Right lobe of liver (tissue), 6 donors: ENCODE measurements at regions not wholly inside any gene's neighbourhood (a gene's known extent, or its start where the extent isn't known, plus 50 kb on each side); places are given as distances from the start of the nearest gene placed in this dataset.

ENCODE experiments used
- ATAC-seq, 4 donors: fragments of 200-7000 bp; cut with Tn5 transposase; one replicate each; pipeline ENCODE4 v1.9.1; 2020; ENCODE audit warnings: mild to moderate bottlenecking in 4 of 4, moderate library complexity in 4 of 4
- DNase-seq, 3 donors: peaks; one replicate each; pipeline ENCODE4 v3.0.0-alpha.2; 2020
- H3K27ac ChIP-seq, 3 donors: fragments of 200-600 bp; one replicate each; pipeline ENCODE4 v1.8.0; 2022
- H3K27me3 ChIP-seq, 2 donors: fragments of 200-600 bp; one replicate each; pipeline ENCODE4 v1.8.0; 2022
- H3K36me3 ChIP-seq, 4 donors: fragments of 200-600 bp; sonication (generic) in 1 of 4; one replicate each; pipeline versions ENCODE4 v1.5.1 to v1.8.0; 2017 to 2022; ENCODE audit warnings: control low read depth in 1 of 4
- H3K4me1 ChIP-seq, 4 donors: fragments of 200-600 bp; sonication (generic) in 1 of 4; one replicate each; pipeline versions ENCODE4 v1.5.1 to v1.8.0; 2017 to 2022; ENCODE audit warnings: control low read depth in 1 of 4
- H3K4me3 ChIP-seq, 3 donors: fragments of 200-600 bp; one replicate each; pipeline ENCODE4 v1.8.0; 2022
- H3K9me3 ChIP-seq, 4 donors: fragments of 200-600 bp; sonication (generic) in 1 of 4; one replicate each; pipeline versions ENCODE4 v1.5.1 to v1.8.0; 2017 to 2022; ENCODE audit warnings: control low read depth in 1 of 4
- CTCF ChIP-seq, 4 donors: fragments of 200-600 bp in 3 of 4; fragments of 450-650 bp in 1 of 4; IDR thresholded peaks; one replicate each; pipeline versions ENCODE4 v1.5.1 to v1.8.0; 2016 to 2022; ENCODE audit warnings: antibody characterized with exemption in 4 of 4, mild to moderate bottlenecking in 2 of 4
- POLR2A ChIP-seq: fragments of 450-650 bp; IDR thresholded peaks from one replicate; pipeline ENCODE4 v1.6.1; 2017; ENCODE audit warnings: antibody characterized with exemption, mild to moderate bottlenecking
- WGBS: methylation state at CpG from one replicate; pipeline ENCODE4 v1.1.6; 2018; ENCODE audit warnings: low coverage, low lambda C conversion rate; ENCODE audit not compliant: insufficient coverage; ENCODE audit errors: missing lambda C conversion rate; 5-methylcytosine and 5-hydroxymethylcytosine counted together
- intact Hi-C, 2 donors: fragments of 100-400 bp; cut with DNase I; formaldehyde crosslinking; loops; one replicate each; pipeline versions ENCODE4 v1.11.2 to v1.14.1; 2022
- donor health status: DM: no; HTN: yes; CAD: no.
- donor health status: DM: no; HTN: no; CAD: no.
- donor health status: DM: no; HTN: no; CAD: no.
- donor health status: DM: no; HTN: yes; CAD: no.
- donor health status: DM: no; HTN: yes; CAD: no.

GRCh38 chr5:82375488-82376244, 97.5 kb upstream of the RPS23 start:
- no peaks in the 10 kb centered on the region for H3K36me3 ChIP-seq
- no peaks in the 10 kb centered on the region for H3K27me3 ChIP-seq
- DNase-seq (no peak), ATAC-seq (peak in 2 of 4 donors; percentile 33 to 42)
- H3K4me1 ChIP-seq = no peaks in the 10 kb centered on the region
- no peaks in the 10 kb centered on the region for H3K9me3 ChIP-seq
- intact Hi-C loops = no loop called here
- TF ChIP-seq POLR2A (no peak), CTCF (IDR thresholded peaks at IDR 0.05) (no peak)
- 69% methylated on average over 3 of the region's 5 CpGs for WGBS
- no peak overlapping the region for H3K4me3 ChIP-seq
- no peak overlapping the region for H3K27ac ChIP-seq

DNA sequence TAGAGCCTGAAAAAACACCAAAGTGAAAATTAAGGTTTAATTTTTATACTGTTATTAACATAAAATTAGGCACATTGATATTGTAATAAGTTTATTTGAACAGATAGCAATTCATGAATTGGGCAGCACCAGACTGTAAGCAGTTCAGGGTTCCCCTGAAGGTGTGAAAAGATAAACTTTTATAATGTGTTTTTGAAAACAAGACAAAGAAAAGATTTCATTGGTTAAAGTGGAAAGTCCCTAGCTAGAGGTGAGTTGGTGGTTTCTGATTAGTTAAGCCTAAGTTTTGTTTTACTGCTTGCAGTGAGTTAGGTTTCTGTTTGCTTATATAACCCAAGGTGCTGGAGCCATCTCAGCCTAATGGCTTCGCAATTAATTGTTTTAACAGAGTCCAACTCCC, 96.5 kb upstream of the RPS23 start:
- H3K4me3 ChIP-seq = no peak overlapping the region
- 100% methylated on average over 1 of the region's 1 CpG for WGBS
- TF ChIP-seq CTCF (IDR thresholded peaks at IDR 0.05) (no peak), POLR2A (no peak)
- intact Hi-C loops = no loop called here
- H3K36me3 ChIP-seq = no peaks in the 10 kb centered on the region
- H3K4me1 ChIP-seq = no peaks in the 10 kb centered on the region
- no peak for DNase-seq
- H3K27ac ChIP-seq = no peak overlapping the region
- no peaks in the 10 kb centered on the region for H3K9me3 ChIP-seq
- ATAC-seq = no peak
- H3K27me3 ChIP-seq = no peaks in the 10 kb centered on the region

DNA sequence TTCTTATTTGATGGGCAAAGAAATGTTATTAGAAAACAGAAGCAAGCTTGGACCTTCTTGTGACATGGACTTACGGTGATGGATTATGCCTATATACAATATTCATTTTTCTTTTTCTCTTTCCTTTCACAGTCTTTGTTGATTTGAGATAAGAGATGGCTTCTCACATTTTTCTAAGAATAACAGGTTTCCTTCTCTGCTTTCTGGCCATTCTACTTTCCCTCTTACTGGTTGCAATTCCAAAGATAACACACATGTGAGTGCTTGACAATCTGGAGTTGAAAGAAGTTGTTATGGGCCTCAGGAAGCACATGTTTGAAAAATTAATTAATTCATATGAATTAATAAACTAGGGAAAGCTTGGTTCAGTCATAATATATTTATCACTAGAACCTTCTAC, 89.8 kb upstream of the RPS23 start:
- DNase-seq (no peak), ATAC-seq (no peak)
- H3K9me3 ChIP-seq = no peaks in the 10 kb centered on the region
- no peak overlapping the region for H3K4me3 ChIP-seq
- H3K27ac ChIP-seq = no peak overlapping the region
- intact Hi-C loops = no loop called here
- TF ChIP-seq CTCF (IDR thresholded peaks at IDR 0.05) (no peak), POLR2A (no peak)
- H3K4me1 ChIP-seq = no peaks in the 10 kb centered on the region
- 88% methylated on average over 1 of the region's 1 CpG for WGBS
- no peaks in the 10 kb centered on the region for H3K27me3 ChIP-seq
- H3K36me3 ChIP-seq = no peaks in the 10 kb centered on the region

DNA sequence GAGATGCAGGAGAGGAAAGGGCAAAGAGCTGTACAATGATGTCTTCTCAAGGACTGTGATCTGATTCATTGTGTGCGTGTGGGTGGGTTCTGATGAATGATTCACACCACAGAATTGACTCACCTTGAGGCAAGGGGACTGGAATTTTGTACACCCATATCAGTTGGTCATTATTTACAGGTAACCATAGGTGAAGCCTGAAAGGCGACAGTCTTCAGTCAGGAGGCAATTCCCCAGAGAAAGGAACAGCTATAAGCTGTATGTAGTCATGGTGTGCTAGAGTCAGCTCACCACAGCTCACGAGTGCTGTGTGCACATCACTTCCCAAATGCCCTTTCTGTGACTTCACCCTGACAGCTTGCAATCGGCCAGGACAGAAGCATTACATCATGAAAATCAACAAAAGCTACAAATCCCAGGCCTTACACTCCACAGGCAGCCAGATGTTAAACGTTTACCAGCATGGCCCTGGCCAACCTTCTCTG, 87.6 kb upstream of the RPS23 start:
- Histone ChIP-seq H3K27me3 (no peaks in the 10 kb centered on the region), H3K4me3 (no peak overlapping the region), H3K9me3 (no peaks in the 10 kb centered on the region), H3K4me1 (no peaks in the 10 kb centered on the region), H3K27ac (no peak overlapping the region), H3K36me3 (no peaks in the 10 kb centered on the region)
- peak; percentile 89 to 97 (median 94) for ATAC-seq
- peak; percentile 49 to 72 (median 56) for DNase-seq
- no peak for TF ChIP-seq POLR2A
- no peak for TF ChIP-seq CTCF (IDR thresholded peaks at IDR 0.05)
- intact Hi-C loops = no loop called here
- WGBS = 39% methylated on average over 3 of the region's 5 CpGs
